ENCODE measurements at regions not wholly inside any gene's neighbourhood (a gene's known extent, or its start where the extent isn't known, plus 50 kb on each side); places are given as distances from the start of the nearest gene placed in this dataset.

GRCh38 chr9:90057361-90057760, 452.5 kb downstream of the GADD45G start:
- DNase-seq (ENCODE audit: low read depth), result no peak
- TF ChIP-seq POLR2A (IDR thresholded peaks at IDR 0.05; ENCODE audit: extremely low read depth, insufficient read length), result no peak
- no peak for TF ChIP-seq MYC (IDR thresholded peaks at IDR 0.05; ENCODE audit: low read depth, low read length)
- TF ChIP-seq, protein P1, sequence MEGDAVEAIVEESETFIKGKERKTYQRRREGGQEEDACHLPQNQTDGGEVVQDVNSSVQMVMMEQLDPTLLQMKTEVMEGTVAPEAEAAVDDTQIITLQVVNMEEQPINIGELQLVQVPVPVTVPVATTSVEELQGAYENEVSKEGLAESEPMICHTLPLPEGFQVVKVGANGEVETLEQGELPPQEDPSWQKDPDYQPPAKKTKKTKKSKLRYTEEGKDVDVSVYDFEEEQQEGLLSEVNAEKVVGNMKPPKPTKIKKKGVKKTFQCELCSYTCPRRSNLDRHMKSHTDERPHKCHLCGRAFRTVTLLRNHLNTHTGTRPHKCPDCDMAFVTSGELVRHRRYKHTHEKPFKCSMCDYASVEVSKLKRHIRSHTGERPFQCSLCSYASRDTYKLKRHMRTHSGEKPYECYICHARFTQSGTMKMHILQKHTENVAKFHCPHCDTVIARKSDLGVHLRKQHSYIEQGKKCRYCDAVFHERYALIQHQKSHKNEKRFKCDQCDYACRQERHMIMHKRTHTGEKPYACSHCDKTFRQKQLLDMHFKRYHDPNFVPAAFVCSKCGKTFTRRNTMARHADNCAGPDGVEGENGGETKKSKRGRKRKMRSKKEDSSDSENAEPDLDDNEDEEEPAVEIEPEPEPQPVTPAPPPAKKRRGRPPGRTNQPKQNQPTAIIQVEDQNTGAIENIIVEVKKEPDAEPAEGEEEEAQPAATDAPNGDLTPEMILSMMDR (IDR thresholded peaks at IDR 0.05; ENCODE audit: low read depth, low read length), result no peak
- TF ChIP-seq, protein P2, sequence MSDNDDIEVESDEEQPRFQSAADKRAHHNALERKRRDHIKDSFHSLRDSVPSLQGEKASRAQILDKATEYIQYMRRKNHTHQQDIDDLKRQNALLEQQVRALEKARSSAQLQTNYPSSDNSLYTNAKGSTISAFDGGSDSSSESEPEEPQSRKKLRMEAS (IDR thresholded peaks at IDR 0.05; ENCODE audit: low read depth, low read length), result no peak
- H3K4me3 ChIP-seq (ENCODE audit: low read depth, low read length), result no peak overlapping the region

DNA sequence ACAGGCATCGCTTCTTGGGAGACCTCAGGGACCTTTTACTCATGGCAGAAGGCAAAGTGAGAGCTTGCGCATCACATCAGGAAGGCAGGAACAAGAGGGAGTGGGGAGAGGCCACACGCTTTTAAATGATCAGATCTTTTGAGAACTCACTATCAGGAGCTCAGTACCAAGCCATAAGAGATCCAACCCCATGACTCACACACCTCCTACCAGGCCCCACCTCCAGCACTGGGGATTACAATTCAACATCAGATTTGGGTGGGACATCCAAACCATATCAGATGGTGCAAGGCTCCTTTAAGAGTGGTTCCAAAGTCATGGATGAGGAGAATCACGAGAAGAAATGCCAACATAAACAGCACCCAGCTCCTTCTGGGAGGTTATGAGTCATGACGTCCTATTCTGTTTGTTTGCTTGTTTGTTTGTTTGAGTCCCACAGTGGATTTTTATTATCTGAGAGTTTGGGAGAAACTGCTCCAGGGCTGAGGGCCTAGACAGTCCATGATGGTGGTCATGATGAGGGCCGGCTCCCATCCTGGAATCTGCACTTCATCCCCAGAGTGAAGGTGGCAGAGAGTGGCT, 453.5 kb downstream of the GADD45G start:
- no peak for DNase-seq (ENCODE audit: low read depth)
- no peak overlapping the region for H3K4me3 ChIP-seq (ENCODE audit: low read depth, low read length)
- TF ChIP-seq, protein P1 (IDR thresholded peaks at IDR 0.05; ENCODE audit: low read depth, low read length), result no peak
- TF ChIP-seq MYC (IDR thresholded peaks at IDR 0.05; ENCODE audit: low read depth, low read length) (no peak), POLR2A (IDR thresholded peaks at IDR 0.05; ENCODE audit: extremely low read depth, insufficient read length) (no peak)
- TF ChIP-seq, protein P2 (IDR thresholded peaks at IDR 0.05; ENCODE audit: low read depth, low read length), result no peak

DNA sequence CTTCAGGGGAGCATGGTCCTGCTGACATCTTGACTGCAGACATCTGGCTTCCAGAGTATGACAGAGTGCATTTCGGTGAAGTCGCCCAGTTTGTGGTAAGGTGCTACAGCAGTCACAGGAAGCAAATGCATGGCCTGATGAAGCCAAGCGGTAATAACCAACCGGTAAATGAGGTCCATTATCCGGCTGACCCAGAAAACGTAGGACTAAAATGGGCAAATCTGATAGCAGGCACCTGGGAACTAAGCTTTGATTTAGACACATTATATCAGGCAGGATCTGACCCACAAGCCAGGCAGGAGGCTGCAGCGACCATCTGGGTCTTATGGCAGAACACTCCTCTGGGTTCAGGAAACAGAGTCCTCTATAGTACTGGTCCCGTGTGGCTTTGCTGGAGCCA, 454.6 kb downstream of the GADD45G start:
- H3K4me3 ChIP-seq (ENCODE audit: low read depth, low read length), result no peak overlapping the region
- TF ChIP-seq MYC (IDR thresholded peaks at IDR 0.05; ENCODE audit: low read depth, low read length) (no peak), POLR2A (IDR thresholded peaks at IDR 0.05; ENCODE audit: extremely low read depth, insufficient read length) (no peak)
- TF ChIP-seq, protein P2 (IDR thresholded peaks at IDR 0.05; ENCODE audit: low read depth, low read length), result no peak
- TF ChIP-seq, protein P1 (IDR thresholded peaks at IDR 0.05; ENCODE audit: low read depth, low read length), result no peak
- DNase-seq (ENCODE audit: low read depth), result no peak

GRCh38 chr9:90060256-90060655, 455.4 kb downstream of the GADD45G start:
- TF ChIP-seq, protein P2 (IDR thresholded peaks at IDR 0.05; ENCODE audit: low read depth, low read length), result no peak
- TF ChIP-seq, protein P1 (IDR thresholded peaks at IDR 0.05; ENCODE audit: low read depth, low read length), result no peak
- no peak for TF ChIP-seq POLR2A (IDR thresholded peaks at IDR 0.05; ENCODE audit: extremely low read depth, insufficient read length)
- TF ChIP-seq MYC (IDR thresholded peaks at IDR 0.05; ENCODE audit: low read depth, low read length), result no peak
- H3K4me3 ChIP-seq (ENCODE audit: low read depth, low read length), result no peak overlapping the region
- no peak for DNase-seq (ENCODE audit: low read depth)

DNA sequence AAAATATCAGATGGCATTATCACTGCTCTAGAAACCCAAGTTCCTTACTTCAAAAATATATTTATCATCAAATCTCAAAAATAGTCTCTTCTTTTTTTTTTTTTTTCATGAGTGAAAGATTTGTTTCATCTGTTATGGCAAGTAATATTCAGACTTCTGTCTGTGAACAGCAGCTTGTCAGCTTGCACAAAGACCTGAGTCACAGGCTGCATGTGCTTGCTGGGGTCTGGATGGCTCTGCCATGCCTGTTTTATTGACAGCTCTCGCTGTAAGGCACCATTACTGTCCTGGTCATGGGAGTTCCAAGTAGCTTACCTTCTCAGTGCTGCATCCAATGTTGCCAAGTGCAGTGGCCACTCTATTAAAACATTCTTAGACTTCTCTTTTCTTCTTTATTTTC, 456.4 kb downstream of the GADD45G start:
- TF ChIP-seq, protein P2 (IDR thresholded peaks at IDR 0.05; ENCODE audit: low read depth, low read length), result no peak
- TF ChIP-seq MYC (IDR thresholded peaks at IDR 0.05; ENCODE audit: low read depth, low read length), result no peak
- no peak for TF ChIP-seq POLR2A (IDR thresholded peaks at IDR 0.05; ENCODE audit: extremely low read depth, insufficient read length)
- TF ChIP-seq, protein P1 (IDR thresholded peaks at IDR 0.05; ENCODE audit: low read depth, low read length), result no peak
- DNase-seq (ENCODE audit: low read depth), result no peak
- H3K4me3 ChIP-seq (ENCODE audit: low read depth, low read length), result no peak overlapping the region
